ENCODE measurements at regions not wholly inside any gene's neighbourhood (a gene's known extent, or its start where the extent isn't known, plus 50 kb on each side); places are given as distances from the start of the nearest gene placed in this dataset.

- Histone ChIP-seq H3K27ac (peak overlapping the region; percentile 16 to 19), H3K27me3 (peaks cover 0 to 7% of the 10 kb centered on the region in 2 donors), H3K4me3 (peak overlapping the region; percentile 42 to 46), H3K4me1 (peaks cover 0 to 29% of the 10 kb centered on the region in 2 donors), H3K9me3 (no peaks in the 10 kb centered on the region), H3K36me3 (no peaks in the 10 kb centered on the region)
- TF ChIP-seq CTCF (IDR thresholded peaks at IDR 0.05), result no peak
- peak; percentile 90 for DNase-seq (ENCODE audit: low spot score)
Observed at GRCh38 chr6:165987483-165988301, 180.0 kb downstream of the TBXT start.

- H3K27me3 ChIP-seq, result peaks cover 0 to 7% of the 10 kb centered on the region in 2 donors
- no peaks in the 10 kb centered on the region for H3K36me3 ChIP-seq
- no peak for TF ChIP-seq CTCF (IDR thresholded peaks at IDR 0.05)
- H3K4me1 ChIP-seq, result peaks cover 0 to 29% of the 10 kb centered on the region in 2 donors
- H3K9me3 ChIP-seq, result no peaks in the 10 kb centered on the region
- H3K4me3 ChIP-seq, result peak overlapping the region; percentile 42 to 46
- no peak overlapping the region for H3K27ac ChIP-seq
- DNase-seq (ENCODE audit: low spot score), result no peak
Observed at GRCh38 chr6:165986914-165987482, 180.7 kb downstream of the TBXT start.

DNA sequence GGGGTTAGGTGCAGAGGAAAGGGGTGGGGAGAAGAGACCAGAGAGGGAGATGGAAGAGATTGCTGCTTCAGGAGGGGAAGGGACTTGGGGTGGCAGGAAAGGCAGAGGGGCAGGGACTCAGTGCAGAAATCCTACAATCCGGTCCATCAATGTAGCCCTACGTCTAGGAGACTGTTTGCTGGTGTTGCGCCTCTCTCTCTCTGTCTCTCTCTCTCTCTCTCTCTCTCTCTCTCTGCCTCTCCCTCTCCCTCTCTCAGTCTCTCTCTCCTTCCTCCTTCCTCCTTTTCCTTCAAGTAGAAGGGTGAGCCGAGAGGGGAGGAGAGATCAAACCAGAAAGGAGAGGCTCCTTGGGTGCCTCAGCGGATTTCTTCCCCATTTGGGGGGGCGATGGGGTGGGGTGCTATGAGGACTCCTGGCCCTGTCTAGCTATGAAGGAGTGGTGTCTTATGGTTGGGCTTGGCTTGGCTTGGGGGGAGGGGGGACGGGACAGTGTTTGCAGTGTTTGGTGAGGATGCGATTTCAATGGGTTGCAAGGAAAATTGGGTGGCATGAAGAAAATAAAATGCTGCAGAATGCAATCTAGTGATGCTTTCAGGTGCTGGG is 181.2 kb downstream of the TBXT start:
- peaks cover 0 to 7% of the 10 kb centered on the region in 2 donors for H3K27me3 ChIP-seq
- no peak overlapping the region for H3K27ac ChIP-seq
- H3K9me3 ChIP-seq, result no peaks in the 10 kb centered on the region
- DNase-seq (ENCODE audit: low spot score), result no peak
- H3K36me3 ChIP-seq, result no peaks in the 10 kb centered on the region
- H3K4me3 ChIP-seq, result peak overlapping the region; percentile 42 to 46
- TF ChIP-seq CTCF (IDR thresholded peaks at IDR 0.05), result no peak
- peaks cover 0 to 29% of the 10 kb centered on the region in 2 donors for H3K4me1 ChIP-seq

- TF ChIP-seq CTCF (IDR thresholded peaks at IDR 0.05), result no peak
- DNase-seq (ENCODE audit: low spot score), result no peak
- H3K27me3 ChIP-seq, result peaks cover 0 to 7% of the 10 kb centered on the region in 2 donors
- peak overlapping the region; percentile 42 to 46 for H3K4me3 ChIP-seq
- no peak overlapping the region for H3K27ac ChIP-seq
- H3K4me1 ChIP-seq, result peaks cover 0 to 29% of the 10 kb centered on the region in 2 donors
- H3K9me3 ChIP-seq, result no peaks in the 10 kb centered on the region
- no peaks in the 10 kb centered on the region for H3K36me3 ChIP-seq
Observed at GRCh38 chr6:165985806-165986299, 181.8 kb downstream of the TBXT start.

DNA sequence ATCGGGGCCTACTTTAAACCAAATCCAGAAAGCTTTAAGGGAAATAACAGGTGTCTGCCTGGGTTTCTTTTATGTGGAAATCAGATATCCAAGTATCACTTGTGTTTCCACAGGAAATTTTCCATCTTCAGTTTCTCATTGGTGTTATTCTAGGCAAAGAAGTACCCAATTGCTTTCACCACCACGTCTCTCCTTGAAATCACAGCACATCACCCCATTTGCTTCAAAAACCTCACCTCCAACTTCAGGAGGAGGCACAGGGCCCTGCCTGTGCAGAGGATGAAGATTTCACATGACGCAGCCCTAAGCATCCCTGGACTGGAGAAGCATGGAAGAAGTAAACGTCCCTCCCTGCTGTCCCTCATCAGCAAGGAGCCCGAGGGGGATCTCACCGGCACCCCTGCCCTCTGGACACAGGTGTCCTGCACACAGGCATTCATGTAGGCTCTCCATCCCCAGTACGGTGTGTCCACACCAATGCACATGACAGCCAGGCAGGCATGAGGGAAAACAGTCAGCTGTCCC is 182.3 kb downstream of the TBXT start:
- no peak for DNase-seq (ENCODE audit: low spot score)
- no peak for TF ChIP-seq CTCF (IDR thresholded peaks at IDR 0.05)
- Histone ChIP-seq H3K9me3 (no peaks in the 10 kb centered on the region), H3K4me3 (peak overlapping the region in 1 of 2 donors; percentile 46), H3K36me3 (no peaks in the 10 kb centered on the region), H3K27me3 (peaks cover 0 to 7% of the 10 kb centered on the region in 2 donors), H3K27ac (no peak overlapping the region), H3K4me1 (peaks cover 0 to 29% of the 10 kb centered on the region in 2 donors)
